Erythroblast (primary cell): ENCODE measurements at regions not wholly inside any gene's neighbourhood (a gene's known extent, or its start where the extent isn't known, plus 50 kb on each side); places are given as distances from the start of the nearest gene placed in this dataset.

Experiments used
- GATA1 ChIP-seq: IDR thresholded peaks from 2 replicates; pipeline ENCODE4 v1.6.1; 2011; ENCODE audit warnings: low read depth, mild to moderate bottlenecking, control low read depth, low read length, moderate library complexity
- POLR2A ChIP-seq: IDR thresholded peaks from 2 replicates; pipeline ENCODE4 v1.6.1; 2011; ENCODE audit warnings: mild to moderate bottlenecking, low read length

DNA sequence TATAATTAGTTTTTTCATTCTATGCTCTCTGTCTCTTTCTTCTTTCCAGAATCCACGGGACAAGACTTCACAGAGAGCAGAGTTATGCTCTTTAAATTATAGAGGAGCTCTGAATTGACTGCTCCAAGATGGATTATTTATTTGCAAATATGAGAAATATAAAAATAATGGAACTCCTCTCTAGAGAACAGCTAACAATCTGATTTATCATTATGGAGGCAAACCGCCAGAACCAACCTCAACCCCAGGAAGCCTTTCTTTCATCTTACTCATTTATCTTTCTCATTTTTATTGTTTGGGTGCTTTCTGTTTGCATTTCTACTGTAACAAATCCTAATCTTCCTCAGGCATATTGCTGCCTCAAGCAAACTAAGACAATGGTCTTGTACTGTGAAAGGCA lies 216.5 kb downstream of the C12orf50 start:
- no peak for TF ChIP-seq POLR2A
- no peak for TF ChIP-seq GATA1
